ENCODE measurements at regions not wholly inside any gene's neighbourhood (a gene's known extent, or its start where the extent isn't known, plus 50 kb on each side); places are given as distances from the start of the nearest gene placed in this dataset.

DNA sequence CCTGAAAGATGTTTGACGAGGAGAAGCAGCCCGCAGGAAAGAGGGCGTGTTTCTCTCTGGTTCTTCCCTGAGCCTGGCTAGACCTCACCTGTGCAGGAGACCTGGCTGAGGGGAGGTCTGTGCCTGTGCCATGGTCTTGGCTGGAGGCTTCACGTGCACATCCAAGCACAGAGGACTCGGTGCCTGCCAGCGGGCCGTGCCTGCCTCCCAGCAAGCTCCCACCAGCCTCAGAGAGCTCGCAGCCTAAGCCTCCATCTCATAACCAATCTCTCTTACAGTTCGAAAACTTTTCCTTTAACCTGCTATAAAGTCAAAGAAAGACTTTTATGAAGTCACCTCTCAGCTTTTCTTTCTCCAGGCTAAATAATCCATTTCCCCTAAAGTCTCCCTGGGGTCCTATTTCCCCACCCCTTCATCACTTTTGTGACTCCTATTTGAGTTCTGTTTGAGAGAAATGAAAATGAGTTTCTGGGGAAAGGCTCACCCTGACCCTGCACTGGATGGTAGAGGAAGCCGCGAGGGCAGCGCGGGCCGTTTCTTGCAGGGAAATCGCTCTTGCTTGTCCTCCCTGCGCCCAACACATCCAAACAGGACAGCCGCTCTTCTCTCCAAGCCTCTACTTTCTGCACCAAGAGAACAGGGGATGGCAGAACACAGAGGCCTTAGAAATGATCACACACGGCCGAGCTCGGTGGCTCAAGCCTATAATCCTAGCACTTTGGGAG is 521.0 kb downstream of the SOX11 start:
- no peak for DNase-seq

DNA sequence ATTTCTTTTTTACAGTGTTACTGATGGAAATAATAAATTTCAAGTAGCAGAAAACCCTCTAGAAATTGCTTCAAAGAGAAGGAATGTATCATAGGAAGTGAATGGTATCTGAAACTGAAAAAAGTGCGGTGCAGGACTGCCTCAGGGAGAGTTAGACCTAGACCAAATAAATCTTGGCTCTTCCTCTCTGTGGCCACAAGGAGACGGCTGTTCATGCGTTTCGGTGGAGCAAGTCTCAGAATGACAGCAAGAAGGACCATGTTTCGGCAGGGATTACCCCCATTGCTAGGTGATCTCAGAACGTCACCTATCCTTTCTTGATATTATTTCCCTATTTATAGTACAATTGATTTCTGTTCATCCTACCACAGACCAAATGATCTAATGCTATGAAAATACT is 522.3 kb downstream of the SOX11 start:
- no peak for DNase-seq

DNA sequence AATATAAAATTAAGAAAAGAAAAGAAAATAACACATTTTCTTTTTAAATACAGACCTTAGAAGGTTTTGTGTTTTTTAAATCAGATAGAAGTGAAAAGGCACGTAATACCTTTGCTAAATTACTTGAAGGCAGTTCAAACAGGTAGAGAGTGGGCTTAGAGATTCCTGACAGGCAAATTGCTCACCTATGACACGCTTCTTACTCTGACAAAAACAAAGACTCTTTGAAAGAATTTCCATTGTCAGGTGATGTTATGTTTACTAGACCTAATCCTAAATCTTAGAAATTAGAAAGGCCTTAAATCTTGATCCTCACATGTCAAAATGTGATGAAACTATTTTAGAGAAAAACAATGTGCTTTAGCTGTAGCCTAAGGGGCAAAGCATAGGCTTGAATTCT is 522.9 kb downstream of the SOX11 start:
- no peak for DNase-seq

DNA sequence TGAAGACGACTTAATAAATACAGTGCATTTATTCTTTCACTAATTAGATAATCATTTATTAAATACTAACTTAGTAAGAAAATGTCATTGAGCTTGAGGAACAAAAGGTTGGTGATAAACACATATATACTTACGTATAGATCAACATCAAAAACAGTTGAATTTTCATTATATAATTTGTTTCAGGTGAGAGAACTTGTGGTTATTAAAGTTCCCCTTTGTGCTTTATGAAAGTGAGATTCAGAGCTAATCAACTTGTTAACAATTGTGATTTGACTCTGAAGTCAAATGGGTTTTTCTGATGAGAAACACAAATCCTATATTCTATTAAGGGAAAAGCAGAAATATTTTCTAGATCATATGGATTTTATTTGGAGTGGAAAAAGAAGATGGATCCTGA is 524.0 kb downstream of the SOX11 start:
- no peak for DNase-seq

DNA sequence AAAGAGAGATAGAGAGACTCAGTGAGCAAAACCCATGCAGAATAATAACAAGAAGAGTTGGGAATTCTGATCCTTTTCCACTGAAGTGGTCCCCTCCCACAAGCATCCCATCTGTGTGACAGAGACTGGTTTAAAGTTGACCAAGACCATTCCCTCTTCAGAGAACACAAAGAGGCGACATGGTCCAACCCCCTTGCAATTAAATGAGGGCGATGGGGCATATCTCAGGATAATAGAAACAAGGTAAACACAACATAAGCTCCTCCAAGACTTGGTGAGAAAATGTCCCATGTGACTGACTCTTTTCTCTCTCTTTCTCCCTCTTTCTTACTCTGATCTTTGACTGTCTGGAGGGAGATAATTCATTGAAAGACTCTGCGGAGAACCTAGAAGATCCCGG is 526.7 kb downstream of the SOX11 start:
- no peak for DNase-seq

DNA sequence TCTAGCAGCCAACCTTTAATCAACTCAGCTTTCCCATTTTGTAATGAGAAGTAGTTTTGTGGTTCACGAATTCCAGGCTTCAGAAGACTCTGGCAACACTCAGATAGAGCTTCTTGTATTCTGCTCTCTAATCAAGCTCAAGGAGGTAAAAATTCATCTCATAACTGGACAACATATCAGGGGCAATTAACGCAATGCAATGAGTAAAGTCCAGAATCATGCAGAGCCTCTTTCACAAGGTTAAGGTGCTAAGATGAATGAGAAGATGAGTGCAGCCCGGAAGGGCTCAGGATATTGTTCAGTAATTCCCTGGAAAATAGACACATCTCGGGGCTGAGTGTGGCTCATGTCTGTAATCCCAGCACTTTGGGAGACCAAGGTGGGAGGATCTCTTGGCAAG is 527.7 kb downstream of the SOX11 start:
- DNase-seq = no peak

DNA sequence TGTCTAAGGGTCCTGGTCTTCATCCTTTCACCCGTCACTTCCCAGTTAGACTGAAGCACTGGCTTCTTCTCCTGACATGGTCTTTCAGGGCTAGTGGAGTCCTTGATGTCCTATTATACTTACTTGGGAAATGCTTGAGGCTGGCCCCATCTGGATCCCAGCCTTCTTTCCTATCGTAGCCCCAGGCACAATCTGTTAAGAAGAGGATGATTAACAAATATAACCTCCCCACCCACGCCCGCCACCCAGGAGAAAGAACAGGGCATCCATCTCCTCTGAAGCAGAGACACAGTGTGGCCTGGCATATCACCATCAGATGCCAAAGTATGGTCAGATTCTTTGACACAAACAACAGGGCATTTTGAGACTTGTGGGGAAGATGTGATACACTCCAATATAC is 530.1 kb downstream of the SOX11 start:
- no peak for DNase-seq

DNA sequence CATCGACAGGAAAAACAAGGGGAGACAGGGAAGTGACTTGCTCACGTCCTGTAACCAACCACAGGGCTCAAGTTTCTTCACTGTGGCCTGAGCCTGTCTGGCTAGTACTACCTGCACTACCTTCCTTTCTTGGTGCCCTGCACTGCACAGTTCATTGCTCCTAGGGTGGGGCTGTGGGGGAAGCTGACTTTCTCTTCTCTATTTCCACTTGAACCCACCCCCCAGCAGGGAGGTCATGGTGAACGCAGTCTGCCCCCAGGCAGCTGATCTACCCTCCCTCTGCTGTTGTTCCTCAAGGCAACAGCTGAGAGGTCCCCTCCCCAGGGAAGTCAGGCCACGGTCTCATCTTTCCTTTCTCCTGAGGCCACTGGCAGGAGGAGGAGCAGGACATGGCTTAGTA is 532.1 kb downstream of the SOX11 start:
- DNase-seq = no peak

DNA sequence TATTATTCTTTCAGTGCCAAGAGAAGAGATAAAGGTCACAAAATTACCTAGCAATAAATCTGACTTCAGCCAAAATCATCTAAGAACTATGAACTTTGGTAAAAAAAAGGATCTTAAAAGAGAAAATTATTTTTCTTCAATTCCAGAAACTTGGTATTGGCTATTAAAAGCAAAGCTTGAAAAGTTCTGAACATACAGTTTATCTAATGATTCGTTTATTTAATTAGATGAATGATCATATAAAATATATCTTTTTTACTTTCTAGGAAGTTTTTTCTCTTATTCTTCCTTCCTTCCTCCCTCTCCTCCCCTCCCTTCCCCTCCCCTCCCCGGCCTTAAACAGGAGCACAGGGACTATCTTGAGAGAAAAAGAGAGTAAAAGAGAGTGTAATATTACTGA is 536.1 kb downstream of the SOX11 start:
- DNase-seq = no peak

DNA sequence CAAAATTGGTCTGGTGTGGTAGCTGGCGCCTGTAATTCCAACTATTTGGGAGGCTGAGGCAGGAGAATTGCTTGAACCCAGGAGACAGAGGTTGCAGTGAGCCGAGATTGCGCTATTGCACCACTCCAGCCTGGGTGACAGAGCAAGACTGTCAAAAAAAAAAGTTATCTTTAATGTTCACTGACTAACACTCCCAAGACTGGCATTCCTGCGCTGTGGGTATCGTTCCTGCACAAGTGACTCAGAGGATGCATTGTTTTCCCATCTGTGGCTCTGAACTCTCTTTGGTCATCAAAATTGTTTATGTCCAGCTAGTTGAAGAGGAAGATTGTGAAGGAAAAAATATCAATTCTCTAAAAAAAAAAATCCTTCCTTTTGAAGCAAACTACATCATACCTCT is 539.0 kb downstream of the SOX11 start:
- no peak for DNase-seq

DNA sequence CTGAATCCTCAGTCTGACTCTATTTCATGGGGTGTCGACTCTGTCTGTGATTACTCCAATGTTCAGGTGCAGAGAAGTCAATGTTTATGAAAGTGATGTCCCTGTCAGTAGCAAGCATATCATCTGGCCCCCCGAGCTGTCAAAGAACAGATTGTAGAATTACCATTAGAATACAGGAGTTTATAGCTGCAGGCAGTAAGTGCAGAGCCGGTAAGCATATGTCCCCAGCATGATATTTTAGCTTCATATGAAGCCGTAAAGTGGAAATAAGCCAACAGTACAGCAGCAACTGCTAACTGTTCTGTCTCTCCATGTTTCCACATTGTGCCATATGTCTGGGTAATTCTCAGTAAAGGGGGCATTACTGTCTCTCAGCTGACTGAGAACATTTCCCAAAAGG is 541.8 kb downstream of the SOX11 start:
- DNase-seq = no peak

DNA sequence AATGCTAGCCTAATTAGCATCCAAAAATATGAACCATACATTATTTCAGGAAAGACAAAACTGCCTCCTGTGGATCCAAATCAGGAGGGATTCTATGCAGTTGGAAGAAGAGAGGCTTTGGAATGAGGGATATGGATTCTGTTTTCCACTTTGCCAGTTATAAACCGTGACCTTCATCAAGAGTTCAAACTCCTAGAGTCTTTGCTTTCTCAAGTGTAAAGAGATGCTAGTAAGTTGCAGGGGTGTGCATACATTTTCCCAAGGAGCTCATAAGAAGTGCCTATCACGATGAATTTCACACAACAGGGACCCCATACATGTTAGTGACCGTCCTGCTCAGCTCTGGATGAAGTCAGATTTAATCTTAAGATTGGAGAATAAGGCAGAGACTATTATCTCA is 542.5 kb downstream of the SOX11 start:
- DNase-seq = no peak

DNA sequence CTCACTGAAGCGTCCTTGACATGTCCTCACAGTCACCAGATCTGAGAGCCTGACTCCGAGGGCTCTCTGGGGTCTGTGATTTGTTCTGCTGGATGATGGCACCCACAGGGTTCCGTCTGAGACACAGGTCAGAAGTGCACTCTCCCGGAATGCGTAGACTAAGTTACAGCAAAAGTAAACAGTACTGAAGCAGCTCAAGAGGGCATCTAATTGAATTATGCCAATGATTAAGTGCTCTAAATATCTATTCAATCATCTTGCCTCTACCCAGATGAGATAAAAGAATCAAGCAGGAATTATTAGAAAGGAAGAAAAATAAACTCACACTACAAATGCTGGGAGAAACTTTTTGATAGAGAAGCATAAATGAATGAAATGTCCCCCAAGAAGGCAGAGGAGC is 544.1 kb downstream of the SOX11 start:
- no peak for DNase-seq

DNA sequence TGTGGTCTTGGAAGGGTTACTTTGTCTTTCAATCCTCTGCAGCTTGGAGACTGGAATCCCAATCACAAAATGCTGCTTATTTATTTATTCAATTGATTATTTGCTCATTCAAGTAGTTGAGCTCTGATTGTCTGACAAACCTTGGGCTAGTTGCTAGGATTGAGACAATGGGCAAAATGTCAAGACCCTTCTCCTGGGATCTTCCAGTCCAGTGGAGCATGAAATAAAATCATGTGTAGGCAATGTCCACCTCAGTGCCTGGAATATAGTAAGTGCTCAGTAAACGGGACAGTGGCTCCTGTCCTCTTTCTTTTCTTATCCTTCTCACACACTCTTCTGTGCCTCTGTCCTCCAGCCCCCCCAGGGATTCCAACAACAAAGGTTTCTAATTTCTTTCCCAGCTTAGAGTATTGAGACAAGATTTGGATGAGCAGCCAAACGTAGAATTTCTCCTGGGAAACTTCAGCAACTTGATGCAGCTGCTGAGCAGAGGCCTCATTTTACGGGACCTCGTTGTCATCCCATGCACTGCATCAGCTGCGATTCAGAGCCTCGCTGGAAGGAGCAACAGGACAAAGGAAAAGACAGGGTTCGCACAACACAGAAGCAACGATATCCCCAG is 545.0 kb downstream of the SOX11 start:
- no peak for DNase-seq

DNA sequence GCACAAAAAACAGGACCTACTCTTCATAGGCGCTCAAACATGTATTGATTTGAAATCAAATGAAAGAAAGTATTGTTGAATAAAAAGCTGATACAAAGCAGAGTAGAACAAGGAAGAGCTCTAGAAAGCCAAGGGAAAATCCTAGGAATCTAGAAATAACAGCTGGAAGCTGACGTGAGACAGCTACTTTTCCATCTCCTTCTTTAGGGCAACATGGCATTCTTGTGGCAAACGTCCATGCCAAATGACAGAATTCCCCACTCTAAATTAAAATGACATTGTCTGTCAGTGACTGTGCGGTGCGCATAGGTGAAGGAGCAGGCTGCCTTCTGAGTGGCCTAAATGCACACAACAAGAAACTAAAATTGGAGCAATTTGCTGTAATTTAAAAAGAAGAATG is 557.4 kb downstream of the SOX11 start:
- DNase-seq = no peak

DNA sequence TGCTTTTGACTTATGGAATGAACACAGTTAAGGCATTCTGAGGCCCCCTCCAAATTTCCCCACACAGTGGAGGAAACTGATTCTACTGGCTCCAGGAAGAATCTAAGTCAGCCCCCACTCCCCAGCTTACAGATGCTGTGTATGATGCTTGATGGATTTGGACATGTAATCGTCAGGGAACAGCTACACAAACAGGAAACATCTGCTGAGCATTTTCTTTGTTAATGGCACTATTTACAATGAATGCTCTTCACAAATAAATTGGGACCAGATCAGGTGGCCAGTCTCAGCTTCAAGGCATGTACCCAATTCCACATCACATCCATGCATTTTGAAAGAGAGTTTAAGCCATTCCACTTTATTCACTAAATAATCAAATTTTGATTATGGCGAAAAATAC is 562.3 kb downstream of the SOX11 start:
- no peak for DNase-seq

DNA sequence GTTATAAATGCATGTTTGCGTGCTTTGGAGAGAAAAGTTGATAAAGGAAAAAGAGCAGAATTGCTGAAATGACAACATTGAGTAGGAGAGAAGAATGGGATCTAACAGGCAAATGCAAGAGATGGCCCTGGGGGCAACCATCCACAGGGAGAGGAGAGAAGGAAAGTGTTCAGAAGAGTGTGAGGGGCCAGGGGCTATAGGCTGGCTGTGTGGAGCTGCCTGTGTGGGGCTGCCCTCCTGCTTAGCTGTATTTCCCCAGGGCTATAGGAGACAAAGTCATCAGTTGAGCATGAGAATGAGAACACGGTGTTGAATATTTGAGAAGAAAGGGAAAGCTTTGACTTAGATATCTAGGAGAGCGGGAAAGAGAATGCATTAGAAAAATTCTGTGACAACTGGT is 572.0 kb downstream of the SOX11 start:
- no peak for DNase-seq

DNA sequence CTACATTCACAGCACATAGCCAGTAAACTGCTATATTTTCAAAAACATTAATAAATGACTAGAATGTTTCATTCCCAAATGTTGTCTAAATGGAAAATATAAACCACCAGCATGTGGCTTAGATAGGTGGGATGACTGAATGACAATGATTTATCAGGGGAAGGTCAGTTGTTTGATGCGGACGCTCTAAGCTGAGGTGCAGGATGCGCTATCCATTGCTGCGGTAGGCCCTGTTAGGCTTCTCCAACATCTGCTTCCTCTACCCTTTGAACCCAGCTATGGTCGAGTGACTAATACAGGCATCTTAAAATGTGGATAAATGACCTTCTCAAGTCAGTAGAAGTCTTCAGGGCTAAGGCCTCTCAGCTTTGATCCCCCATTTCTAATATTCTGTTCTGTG is 584.2 kb downstream of the CMPK2 start:
- no peak for DNase-seq

DNA sequence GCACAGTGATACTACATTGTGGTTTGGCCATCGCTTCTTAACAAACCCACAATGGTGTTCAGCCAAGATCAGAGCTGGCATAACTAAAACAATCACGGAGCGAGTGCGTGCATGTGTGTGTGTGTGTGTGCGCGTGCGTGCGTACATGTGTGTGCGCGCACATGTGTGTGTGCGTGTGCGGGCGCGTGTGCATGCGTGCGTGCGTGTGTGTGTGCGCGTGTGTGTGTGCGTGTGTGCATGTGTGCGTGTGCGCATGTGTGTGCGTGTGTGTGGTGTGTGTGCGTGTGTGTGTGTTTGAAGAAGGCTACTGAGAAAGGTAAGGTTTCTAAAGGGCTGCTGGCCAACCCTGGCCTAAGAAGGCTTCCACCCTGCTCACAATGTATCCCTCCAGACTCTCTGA is 582.4 kb downstream of the CMPK2 start:
- DNase-seq = no peak

DNA sequence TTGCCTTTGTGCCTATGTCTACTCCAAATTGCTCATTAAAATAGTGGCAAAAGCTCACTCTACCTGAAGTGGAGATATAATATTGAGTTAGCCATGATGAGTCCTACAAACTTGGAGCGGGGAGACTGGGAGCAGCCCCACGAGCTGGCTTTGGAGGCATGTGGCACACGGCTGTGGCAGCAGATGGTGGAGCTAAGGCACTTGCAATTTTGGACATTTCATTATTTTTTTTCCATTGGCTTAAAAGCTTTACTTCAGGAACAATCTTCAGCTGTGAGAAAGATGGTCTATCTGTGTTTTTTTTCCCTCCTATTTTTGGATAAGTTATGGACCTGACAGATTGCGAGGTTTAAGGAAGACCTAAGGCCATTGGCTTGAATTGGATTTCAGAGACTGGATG is 578.3 kb downstream of the CMPK2 start:
- DNase-seq = no peak

DNA sequence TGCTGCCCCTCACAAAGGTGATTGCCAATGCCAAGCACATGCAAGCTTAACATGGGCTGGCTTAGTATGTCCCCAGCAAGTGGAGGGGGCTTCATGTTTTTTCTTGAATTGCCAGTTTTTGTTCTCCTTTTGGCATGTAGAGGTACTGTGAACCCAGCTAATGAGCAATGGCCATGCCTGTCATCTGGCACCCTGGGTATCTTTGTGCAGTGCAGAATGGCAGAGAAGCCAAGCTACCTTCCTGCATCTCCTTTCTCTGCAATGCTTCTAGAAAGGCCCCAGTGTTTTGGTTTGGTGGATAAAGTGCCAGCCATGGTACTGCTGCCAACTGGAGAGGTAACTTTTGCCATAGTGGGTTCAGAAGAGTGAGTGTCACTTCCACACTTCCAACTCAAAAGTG is 576.9 kb downstream of the CMPK2 start:
- DNase-seq = no peak

DNA sequence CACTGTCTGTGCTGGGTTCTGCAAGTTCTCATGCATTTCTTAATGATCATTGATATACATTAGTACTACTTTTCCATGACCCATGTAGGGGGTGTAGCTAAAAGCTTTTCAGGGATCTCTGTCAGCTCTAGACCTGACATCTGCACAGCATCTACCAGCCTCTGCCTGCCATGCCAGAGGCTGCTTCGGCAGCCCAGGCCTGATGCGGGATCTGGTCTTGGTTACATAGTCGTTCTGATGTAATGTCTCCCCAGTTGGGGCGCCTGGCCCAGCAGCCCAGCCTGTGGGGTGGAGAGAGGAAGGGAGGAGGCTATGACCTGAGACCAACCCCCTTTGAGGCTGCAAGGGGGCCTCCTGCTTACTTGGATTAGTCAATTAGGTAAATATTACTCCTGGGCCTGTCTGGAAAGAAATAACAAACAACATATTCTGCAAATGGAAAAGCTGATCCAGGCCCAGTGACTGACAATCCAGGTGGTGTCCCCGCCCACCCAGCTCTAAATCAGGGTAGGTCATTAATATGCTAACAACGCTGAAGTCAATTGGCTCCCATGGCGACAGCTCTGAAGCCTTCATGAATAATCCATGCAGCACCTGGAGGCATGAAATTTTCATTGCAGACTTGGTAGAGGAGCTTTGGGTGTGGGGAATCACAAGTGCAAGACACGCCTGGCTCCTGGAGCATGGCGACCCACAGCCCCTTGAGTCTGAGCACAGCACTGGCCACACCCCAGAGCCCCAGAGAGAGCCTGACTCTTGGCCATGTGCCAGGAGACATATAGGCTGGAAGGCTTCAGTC is 575.3 kb downstream of the CMPK2 start:
- DNase-seq = no peak

DNA sequence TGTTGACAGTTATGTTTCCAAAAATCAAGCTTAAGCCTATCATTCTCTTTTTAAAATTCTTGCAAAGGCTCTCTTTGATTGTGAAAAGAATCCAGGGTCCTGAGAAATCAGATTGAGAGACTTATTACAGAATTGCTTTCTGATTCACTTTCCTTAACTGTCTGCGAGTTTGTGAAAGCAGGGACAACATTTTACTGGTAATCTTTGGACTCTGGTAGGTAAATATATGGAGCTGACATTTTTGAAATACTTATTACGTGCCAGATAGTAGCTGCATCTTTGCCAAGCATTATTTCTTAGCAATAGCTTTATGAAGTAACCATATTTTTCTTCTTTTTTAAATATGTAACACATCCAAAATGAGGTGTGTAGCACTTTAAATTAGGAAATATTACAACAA is 570.9 kb downstream of the CMPK2 start:
- no peak for DNase-seq

DNA sequence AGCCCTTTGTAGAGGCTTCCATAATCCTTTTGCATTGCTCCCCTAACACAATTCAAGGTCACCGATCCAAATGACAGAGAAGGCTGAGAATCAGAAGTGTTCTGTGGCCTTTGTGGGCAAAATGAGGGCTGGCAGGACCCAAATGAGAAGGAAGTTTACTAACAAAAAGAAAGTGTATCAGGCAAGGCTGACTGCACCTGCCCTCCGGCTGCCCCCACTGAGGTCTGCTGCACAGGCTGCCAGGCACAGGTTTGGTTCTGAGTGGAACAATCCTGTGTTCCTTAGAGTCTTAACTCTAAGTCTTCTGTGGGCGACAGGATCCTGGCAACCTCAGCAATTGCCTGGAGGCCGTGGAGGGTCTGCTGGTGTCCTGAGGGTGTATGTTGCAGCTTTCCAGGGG is 568.5 kb downstream of the CMPK2 start:
- DNase-seq = no peak
